ENCODE measurements at regions not wholly inside any gene's neighbourhood (a gene's known extent, or its start where the extent isn't known, plus 50 kb on each side); places are given as distances from the start of the nearest gene placed in this dataset.

DNA sequence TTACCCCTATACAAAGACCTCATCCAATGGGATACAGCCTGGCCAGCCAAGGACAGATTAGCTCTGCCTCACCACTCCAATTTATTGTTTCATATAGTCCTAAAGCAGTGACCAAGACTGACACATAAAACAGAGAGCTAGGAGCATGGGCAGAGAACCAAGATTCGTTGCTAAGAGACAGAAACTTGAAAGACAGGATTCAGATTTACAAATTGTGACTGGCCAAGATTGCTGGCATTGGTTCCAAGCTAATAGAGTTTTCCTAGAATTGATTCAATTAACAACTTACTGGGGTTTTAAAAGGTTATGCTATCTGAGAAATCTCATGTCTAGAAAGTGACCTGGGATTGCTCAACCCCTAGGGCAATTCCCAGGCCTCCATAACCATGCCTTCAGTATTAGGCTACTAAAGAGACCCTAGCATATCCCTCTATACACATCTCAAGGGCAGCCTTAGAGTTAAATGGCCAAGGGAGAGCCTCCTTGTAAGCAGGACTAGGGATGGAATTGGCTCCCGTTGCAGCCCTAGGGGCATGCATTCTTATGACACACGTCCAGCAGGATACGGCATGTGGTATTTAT lies 75.6 kb downstream of the ICOS start:
- no peak for DNase-seq

DNA sequence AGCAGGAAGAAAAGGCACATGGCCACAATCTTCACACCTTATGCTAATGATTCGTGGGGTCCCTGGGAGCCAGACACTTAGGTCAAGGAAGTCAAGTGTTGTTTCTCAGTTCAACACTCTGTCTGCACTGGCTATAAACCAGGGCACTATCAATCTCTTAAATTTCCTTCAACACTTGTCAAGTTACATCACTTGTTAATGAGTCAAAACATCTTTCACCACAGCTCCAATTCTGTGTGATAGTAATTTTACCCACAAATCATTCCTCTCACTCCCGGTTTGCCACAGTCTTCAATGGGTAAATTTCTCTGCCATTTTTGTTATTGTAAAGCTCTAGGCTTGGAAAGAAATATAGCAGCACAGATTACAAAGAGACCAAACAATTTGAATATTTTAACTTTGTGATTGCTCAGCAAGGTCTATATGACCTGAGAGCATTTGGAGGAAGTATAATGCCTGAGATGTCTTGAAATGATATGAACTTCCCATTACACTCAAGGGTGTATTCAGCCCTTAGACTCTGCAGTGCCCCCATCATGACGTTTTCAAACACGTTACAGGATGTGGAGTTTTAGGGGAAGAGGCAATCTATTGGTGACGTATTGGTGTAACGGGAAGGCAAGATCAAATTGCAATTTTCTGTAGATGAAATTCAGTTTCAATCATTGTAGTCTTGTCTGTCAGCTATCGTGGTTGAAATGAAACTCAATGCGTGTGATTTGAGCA lies 78.7 kb downstream of the ICOS start:
- no peak for DNase-seq

DNA sequence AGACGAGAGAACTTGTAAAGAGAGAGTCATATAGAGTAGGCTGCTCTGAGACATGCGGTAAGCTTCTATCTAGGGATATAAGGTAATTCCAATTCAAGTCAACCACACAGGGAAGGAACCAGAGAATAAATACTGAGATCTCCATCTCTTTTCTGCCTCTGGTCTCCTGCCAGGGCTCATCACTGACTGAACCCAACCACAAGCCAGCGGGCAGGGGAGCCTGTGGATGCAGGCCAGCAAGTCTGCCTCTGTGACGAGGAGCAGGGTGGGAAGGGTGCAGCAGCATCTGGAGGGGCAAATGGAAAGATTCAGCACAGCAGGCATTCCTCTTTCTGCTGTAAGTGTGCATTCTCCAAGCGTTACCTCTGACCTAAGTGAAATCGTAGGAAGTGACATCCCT lies 82.2 kb downstream of the ICOS start:
- DNase-seq = no peak

- DNase-seq = no peak
These were observed 83.3 kb downstream of the ICOS start for GRCh38 chr2:204019572-204020501.

DNA sequence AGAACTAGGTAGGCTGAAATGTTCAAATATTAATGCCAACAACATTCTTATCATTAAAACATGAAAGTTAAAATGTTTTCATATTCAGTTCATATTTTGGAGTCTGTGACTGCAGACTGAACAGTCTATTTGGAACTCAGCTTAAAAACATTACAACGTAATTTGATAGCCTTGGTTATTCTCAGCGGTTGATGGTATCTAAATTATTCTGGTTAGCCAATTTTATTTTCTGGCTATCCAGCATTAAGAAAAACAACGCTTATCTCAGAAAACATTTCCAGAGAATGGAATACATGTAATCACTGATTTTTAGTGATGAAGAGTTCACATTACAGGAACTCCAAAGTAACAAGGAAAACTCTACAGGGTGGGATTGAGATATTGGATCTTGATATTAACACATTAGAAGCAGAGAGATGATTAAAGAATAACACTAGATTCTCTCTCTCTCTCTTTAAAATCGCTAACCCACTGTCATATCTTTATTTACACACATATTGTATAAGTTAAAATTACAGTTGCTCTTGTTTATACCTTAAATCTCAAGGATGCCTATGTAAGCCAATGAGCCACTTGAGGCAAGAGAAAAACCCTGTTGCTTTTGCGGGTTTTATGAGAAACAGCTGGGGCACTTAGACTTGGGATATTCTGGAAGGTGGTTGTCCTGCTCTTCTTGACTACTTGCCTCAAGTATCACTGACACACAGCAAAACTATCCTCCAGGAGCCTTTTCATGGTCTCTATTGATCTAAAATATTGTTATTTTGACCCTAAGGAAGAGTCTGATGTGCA lies 84.9 kb downstream of the ICOS start:
- DNase-seq = no peak

- no peak for DNase-seq
These were observed 86.0 kb downstream of the ICOS start for GRCh38 chr2:204022550-204022949.

DNA sequence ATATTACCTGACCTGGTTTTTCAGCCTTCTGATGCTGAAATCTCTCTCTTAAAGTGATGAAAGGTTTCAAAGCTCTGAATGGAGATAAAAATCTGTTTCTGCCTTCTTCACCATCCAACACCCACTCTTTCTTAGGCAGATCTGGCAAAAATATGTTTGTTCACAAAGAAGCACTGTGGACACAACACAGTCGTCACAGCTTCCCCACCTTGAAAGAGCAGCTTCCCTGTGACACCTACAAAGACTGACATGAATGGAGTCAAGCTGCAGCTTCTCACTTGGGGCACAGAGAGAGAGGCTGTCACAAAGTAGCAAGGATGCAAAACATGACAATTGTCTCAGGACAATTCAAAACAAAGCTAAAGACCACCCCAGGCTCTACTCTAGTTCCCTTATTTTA lies 86.5 kb downstream of the ICOS start:
- DNase-seq = no peak

- no peak for DNase-seq
These were observed 87.9 kb downstream of the ICOS start for GRCh38 chr2:204024503-204024902.

- no peak for DNase-seq
These were observed 88.4 kb downstream of the ICOS start for GRCh38 chr2:204024906-204025475.

- DNase-seq = no peak
These were observed 89.7 kb downstream of the ICOS start for GRCh38 chr2:204026294-204026693.

DNA sequence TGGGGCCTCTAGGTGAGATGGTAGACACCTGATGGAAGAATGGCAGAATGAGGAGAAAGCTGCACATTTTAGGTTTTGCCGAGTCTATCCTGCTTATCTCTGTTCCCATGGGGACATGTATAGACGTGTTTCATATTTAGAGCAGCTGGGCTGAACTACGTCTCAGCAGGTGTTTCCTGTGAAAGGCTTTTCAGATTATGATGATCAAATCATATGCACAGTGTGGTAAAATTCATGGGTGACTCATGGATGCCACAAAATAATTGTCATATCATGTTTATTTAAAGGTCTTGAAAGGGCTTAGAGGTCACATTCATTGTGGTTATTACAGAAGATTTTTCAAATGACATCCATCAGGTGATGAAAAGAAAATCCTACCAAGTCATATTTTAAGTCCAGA lies 90.5 kb downstream of the ICOS start:
- DNase-seq = no peak

DNA sequence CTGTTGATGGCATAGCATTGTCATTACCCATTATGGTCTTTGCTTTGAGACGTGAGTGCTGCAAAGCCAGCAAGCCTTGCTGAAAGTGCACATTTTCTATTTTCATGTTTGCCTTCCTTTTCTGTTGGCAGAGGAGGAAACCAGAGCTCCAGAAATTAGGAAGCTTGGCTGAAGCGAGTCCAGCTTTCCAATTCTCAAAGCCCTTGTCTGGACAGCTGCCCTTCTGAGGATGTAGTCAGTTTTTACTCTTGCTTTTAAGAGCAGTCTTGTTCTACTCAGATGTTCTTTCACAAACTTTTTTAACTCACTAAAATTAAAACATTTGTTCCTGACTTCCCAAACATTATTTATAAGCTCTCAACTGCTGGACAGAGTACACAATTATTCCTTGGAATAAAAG lies 93.8 kb downstream of the ICOS start:
- no peak for DNase-seq

DNA sequence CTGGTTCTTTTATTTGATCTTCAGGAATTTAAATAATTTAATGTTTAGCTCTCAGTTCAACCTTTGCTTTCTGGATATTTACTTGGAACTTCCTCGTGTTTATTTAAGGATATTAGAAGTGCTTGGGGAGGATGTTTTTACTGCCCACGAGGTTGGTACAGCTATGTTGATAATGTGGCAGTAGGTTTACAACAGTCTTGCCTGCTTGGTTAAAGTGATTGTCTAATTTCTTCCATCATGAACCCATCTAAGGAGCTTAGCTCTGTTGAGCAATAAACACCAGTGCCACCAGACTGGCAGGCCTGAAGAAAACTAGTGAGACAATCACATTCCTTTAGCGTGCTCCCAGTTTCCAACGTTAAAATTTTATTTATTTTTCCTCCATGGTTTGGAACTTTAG lies 94.5 kb downstream of the ICOS start:
- DNase-seq = no peak

- DNase-seq = no peak
These were observed 95.7 kb downstream of the ICOS start for GRCh38 chr2:204032301-204032700.

DNA sequence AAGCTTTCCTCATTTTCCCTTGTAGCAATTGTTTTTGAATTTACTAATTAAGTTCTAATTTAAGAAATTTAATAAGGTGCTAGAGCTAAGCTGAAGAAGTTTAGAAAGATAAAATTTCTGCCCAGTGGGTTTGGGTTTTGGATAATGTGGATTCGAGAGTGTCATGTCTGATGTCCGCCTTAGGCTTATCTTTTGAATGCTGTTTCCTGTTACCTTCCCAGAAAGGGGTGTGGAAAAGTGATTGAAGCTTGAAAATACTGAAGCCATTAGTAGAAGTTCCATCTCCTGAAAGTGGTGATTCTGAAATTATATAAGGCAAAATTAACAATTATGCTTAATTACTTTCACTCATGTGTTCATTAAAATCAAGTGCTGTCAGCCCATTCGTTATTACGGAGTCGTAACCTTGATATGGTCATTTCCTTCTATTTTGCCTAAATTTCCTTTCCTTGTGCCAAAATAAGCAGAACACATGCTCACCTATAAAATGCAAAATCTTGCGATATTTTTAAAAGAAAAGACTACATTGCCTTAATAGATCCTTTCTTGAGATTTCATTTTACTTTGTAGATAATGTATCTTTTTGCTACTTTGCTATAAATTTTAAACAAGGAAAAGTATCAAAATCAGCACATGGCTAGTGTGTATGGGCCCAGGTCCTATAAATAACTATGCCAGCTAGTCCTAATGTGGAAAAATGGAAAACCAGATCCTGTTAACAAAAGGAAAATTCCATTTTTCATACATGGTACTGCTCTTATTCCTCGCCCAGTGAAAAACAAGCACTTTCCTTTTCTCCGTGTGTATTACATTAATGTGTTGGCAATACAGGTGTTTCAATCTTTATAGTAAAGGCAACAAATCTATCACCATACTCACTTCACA lies 97.3 kb downstream of the ICOS start:
- DNase-seq = no peak

- no peak for DNase-seq
These were observed 100.1 kb downstream of the ICOS start for GRCh38 chr2:204036706-204037105.

DNA sequence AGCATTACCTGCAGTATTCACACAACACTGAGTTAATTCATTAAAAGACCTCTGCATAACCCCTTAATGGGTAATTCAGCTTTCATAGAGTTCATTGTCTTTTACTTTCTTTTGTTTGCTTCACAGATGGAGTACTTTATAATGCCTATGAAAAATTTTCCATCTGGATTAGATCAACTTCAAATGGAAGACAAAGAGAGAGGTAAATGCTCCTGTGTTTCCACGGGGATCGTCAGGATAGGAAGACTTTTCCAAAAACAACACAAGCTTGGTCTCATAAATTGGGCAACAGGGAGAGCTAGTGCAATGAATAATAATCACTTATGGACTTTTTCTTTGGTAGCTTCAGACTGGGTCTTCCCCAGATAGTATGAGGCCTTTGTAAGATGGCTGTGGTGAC lies 100.7 kb downstream of the ICOS start:
- no peak for DNase-seq

DNA sequence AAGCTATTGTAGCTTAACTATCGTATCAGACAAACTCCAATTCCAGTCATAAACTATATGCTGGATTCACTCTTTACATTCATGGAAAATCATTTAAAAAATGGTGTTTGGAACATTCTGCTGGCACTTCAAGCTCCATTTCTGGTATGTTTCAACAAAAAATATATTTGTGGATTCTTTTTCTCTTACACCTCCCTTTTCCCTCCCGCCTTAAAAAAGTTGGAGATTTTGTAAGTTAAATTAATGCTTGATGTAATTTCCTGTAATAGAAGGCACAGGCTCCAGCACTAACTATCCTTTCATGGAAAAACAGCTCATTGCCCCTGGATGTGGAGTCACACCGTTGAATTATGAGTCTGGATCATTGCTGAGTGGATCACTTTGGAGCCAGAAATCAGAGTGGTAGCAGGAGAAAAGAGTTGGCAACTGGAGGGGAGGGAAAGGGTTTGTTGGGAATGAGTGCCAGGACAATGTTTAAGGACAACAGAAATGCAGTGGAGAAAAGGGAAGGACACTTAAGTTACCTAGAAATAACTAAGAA lies 102.8 kb downstream of the ICOS start:
- no peak for DNase-seq

GRCh38 chr2:204040016-204040415 lies 103.5 kb downstream of the ICOS start:
- no peak for DNase-seq

DNA sequence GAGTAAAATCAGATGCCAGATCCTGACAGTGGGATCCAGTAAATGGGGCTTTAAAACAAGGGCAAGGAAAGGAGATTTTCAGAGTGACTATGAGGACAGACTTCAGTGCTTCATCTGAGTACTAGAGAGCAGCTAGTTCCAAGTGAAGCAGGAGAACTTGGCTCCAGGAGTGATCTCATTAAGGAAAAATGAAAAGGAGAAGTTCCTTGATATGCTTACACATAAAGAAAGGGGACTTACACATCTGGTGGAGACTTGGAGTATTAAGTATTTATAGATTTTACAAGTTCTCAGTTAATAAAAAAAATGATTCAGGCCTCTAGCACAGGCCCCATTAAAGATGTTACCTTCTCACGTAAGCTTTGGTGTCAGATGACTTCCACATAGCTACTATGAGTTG lies 105.8 kb downstream of the ICOS start:
- DNase-seq = no peak

- DNase-seq = no peak
These were observed 109.6 kb downstream of the ICOS start for GRCh38 chr2:204046145-204046544.

All from activated gamma-delta T cell treated with Interleukin-2 at 50 U/mL for 16 hours (primary cell).